GM12878 (cell line): ENCODE measurements at regions not wholly inside any gene's neighbourhood (a gene's known extent, or its start where the extent isn't known, plus 50 kb on each side); places are given as distances from the start of the nearest gene placed in this dataset.

ENCODE experiments used
- ATAC-seq: fragments of 200-7000 bp; cut with Tn5 transposase; 3 replicates; pipeline ENCODE4 v1.9.1; 2020; ENCODE audit warnings: mild to moderate bottlenecking, moderate library complexity
- BruUV-seq: library from RNA; stranded (reverse); fragments of 400-500 nt; replicated peaks from 2 replicates; lab custom pipeline; 2021; lab: Mats Ljungman, UMichigan
- CTCF ChIA-PET: fragments of 300-600 bp; sonication (Branson Sonifier 250); formaldehyde crosslinking; extraction: SDS; loops from one replicate; lab custom pipeline; 2021; ENCODE audit warnings: inconsistent platforms; lab: Yijun Ruan, JAX
- POLR2A ChIA-PET: fragments of 350-600 bp; formaldehyde crosslinking; extraction: SDS; loops from one replicate; lab custom pipeline; 2021; ENCODE audit warnings: inconsistent platforms; lab: Charles Lee
- RAD21 ChIA-PET: fragments of 300-600 bp; sonication (Branson Sonifier 250); formaldehyde crosslinking; loops from one replicate; lab custom pipeline; 2023; ENCODE audit warnings: antibody characterized with exemption; ENCODE audit not compliant: unreplicated experiment; lab: Charles Lee
- SMC1A ChIA-PET: fragments of 300-600 bp; sonication (Branson Sonifier 250); formaldehyde crosslinking; loops from one replicate; lab custom pipeline; 2023; ENCODE audit not compliant: unreplicated experiment, uncharacterized antibody; lab: Charles Lee
- DNase-seq: peaks from one replicate; pipeline ENCODE4 v3.0.0-alpha.2; 2011; ENCODE audit warnings: low read depth, low spot score
- FAIRE-seq: peaks from 3 replicates; lab custom pipeline; 2011; peaks lifted over from hg19 to GRCh38; lab: Jason Lieb, UNC
- H2AFZ ChIP-seq: 2 replicates; pipeline ENCODE4 v1.6.0; 2011; ENCODE audit warnings: low read depth, low read length, control low read depth; ENCODE audit not compliant: control insufficient read depth
- H3K27ac ChIP-seq: 2 replicates; pipeline ENCODE4 v1.5.1; 2011; ENCODE audit warnings: control low read depth; ENCODE audit not compliant: control insufficient read depth, insufficient read depth
- H3K27me3 ChIP-seq, 2 experiments: replicated peaks in 1 of 2; 2 replicates each; pipeline versions ENCODE4 v1.6.0 to v1.6.1; 2011; ENCODE audit warnings: low read length in 1 of 2; ENCODE audit not compliant: control insufficient read depth in 2 of 2, insufficient read depth in 2 of 2
- H3K36me3 ChIP-seq, 2 experiments: 2 replicates each; pipeline ENCODE4 v1.5.1; 2011; ENCODE audit warnings: low read length in 1 of 2; ENCODE audit not compliant: control insufficient read depth in 2 of 2, insufficient read depth in 2 of 2
- H3K4me1 ChIP-seq: 2 replicates; pipeline ENCODE4 v1.6.1; 2011; ENCODE audit warnings: mild to moderate bottlenecking, low read length, moderate library complexity, mixed read lengths; ENCODE audit not compliant: control insufficient read depth, insufficient read depth
- H3K4me2 ChIP-seq: 2 replicates; pipeline ENCODE4 v1.6.0; 2011; ENCODE audit warnings: control low read depth; ENCODE audit not compliant: control insufficient read depth, insufficient read depth
- H3K4me3 ChIP-seq: fragments of 200-600 bp; sonication (generic); 2 replicates; pipeline ENCODE4 v1.5.1; 2016
- H3K79me2 ChIP-seq: 2 replicates; pipeline ENCODE4 v1.6.0; 2011; ENCODE audit warnings: low read length; ENCODE audit not compliant: control insufficient read depth, insufficient read depth
- H3K9ac ChIP-seq: 2 replicates; pipeline ENCODE4 v1.8.0; 2011; ENCODE audit warnings: low read length, control low read depth, mixed read lengths; ENCODE audit not compliant: control insufficient read depth, insufficient read depth
- H3K9me3 ChIP-seq: replicated peaks from 3 replicates; pipeline ENCODE4 v1.5.1; 2011; ENCODE audit warnings: mild to moderate bottlenecking, low read length; ENCODE audit not compliant: control insufficient read depth, insufficient read depth
- H4K20me1 ChIP-seq: 2 replicates; pipeline ENCODE4 v1.6.0; 2011; ENCODE audit not compliant: control insufficient read depth, insufficient read depth
- CBFB ChIP-seq: IDR thresholded peaks from 2 replicates; pipeline ENCODE4 v1.6.1; 2016; ENCODE audit warnings: antibody characterized with exemption, low read depth
- CREB1 ChIP-seq: IDR thresholded peaks from 2 replicates; pipeline ENCODE4 v1.6.1; 2012; ENCODE audit warnings: low read depth, mild to moderate bottlenecking, inconsistent platforms
- CREM ChIP-seq: IDR thresholded peaks from 2 replicates; pipeline ENCODE4 v1.6.1; 2014; ENCODE audit warnings: antibody characterized with exemption, low read depth
- IKZF1 ChIP-seq: fragments of 450-650 bp; conservative IDR thresholded peaks from 2 replicates; pipeline ENCODE4 v1.6.1; 2017; ENCODE audit warnings: antibody characterized with exemption, mild to moderate bottlenecking
- KDM1A ChIP-seq: fragments of 200-600 bp; sonication (generic); IDR thresholded peaks from 2 replicates; pipeline ENCODE4 v1.6.1; 2016; ENCODE audit warnings: borderline replicate concordance
- MYC ChIP-seq: IDR thresholded peaks from 2 replicates; pipeline ENCODE4 v1.6.1; 2011; ENCODE audit warnings: mild to moderate bottlenecking, low read length, moderate library complexity, inconsistent platforms; ENCODE audit not compliant: insufficient read depth, insufficient replicate concordance, insufficient read length, severe bottlenecking
- NRF1 ChIP-seq: conservative IDR thresholded peaks from 2 replicates; pipeline ENCODE4 v1.6.1; 2011; ENCODE audit warnings: mild to moderate bottlenecking, low read depth, low read length, improper control_type of control experiment
- SIX5 ChIP-seq: IDR thresholded peaks from 2 replicates; pipeline ENCODE4 v1.6.1; 2011; ENCODE audit warnings: mild to moderate bottlenecking, low read depth, low read length, moderate library complexity; ENCODE audit not compliant: severe bottlenecking
- SRF ChIP-seq, 2 experiments: IDR thresholded peaks; 2 replicates each; pipeline ENCODE4 v1.6.1; 2011; ENCODE audit warnings: low read depth in 2 of 2, low read length in 2 of 2, mild to moderate bottlenecking in 1 of 2, moderate library complexity in 1 of 2
- ZNF274 ChIP-seq: IDR thresholded peaks from one replicate; pipeline ENCODE4 v1.8.0; 2011; ENCODE audit not compliant: insufficient read length, insufficient read depth
- ZSCAN29 ChIP-seq: fragments of 450-650 bp; IDR thresholded peaks from 2 replicates; pipeline ENCODE4 v1.6.1; 2017; ENCODE audit warnings: mild to moderate bottlenecking, moderate library complexity
- WGBS: methylation state at CpG from one replicate; pipeline ENCODE4 v1.1.6; 2016; ENCODE audit warnings: low lambda C conversion rate; ENCODE audit not compliant: insufficient replicate concordance, insufficient coverage; ENCODE audit errors: missing lambda C conversion rate; 5-methylcytosine and 5-hydroxymethylcytosine counted together
- in situ Hi-C: fragments of 300-500 bp; cut with MboI; formaldehyde crosslinking; loops from 9 replicates; pipeline ENCODE4 v1.14.3; 2018; ENCODE audit warnings: mixed read lengths
- intact Hi-C: fragments of 100-400 bp; cut with micrococcal nuclease; formaldehyde crosslinking; loops from one replicate; pipeline ENCODE4 v1.14.2; 2022; ENCODE audit not compliant: unreplicated experiment
- TF ChIP-seq, protein P1 (sequence below): fragments of 150-350 bp; IDR thresholded peaks from 2 replicates; pipeline ENCODE4 v1.6.1; 2014; ENCODE audit warnings: mild to moderate bottlenecking, low read depth, low read length
- TF ChIP-seq, protein P2 (sequence below): fragments of 450-650 bp; formaldehyde crosslinking; IDR thresholded peaks from 2 replicates; pipeline ENCODE4 v1.4.0; 2020; ENCODE audit warnings: mild to moderate bottlenecking, moderate library complexity

DNA sequence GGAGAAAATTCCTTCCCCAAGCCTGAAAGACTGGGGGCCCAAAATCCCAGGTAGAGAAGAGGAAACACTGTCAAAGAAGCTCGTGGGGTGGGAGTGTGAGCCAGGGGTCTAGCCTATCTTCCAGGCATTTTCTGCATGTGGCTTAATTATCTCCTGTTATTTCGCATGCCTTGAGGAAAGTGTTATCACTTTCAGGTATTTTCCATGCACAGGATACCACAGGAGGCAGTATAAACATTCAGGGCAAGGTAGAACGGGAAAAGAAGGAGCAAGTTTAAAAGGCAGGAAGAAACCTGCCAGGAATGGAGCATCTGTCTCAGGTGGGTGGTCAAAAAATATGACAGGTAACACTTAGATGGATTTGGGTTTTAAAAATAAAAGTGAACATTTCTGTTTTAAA lies 575.3 kb upstream of the ZNF385D start (continued):
- no peak for TF ChIP-seq SRF (IDR thresholded peaks at IDR 0.05; ENCODE audit: low read depth in 2 of 2, low read length in 2 of 2)

DNA sequence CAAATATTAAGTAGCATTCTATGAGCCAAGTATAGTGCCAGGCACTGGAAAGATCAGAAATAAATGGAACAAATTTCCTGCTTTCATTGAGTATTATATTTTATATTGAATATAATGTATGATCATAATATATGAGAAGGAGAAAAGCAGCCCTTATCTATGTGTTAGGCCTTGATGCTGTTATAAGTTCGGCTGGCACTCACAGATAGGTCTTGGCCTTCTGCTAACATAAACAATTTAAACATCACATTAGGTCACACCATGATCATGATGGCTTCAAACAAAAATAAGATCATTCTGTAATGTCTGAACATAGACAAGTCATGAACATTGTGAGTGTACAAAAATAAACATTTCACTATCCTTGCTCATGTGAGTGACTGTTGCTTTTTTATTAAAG lies 584.0 kb upstream of the ZNF385D start:
- TF ChIP-seq, protein P1, sequence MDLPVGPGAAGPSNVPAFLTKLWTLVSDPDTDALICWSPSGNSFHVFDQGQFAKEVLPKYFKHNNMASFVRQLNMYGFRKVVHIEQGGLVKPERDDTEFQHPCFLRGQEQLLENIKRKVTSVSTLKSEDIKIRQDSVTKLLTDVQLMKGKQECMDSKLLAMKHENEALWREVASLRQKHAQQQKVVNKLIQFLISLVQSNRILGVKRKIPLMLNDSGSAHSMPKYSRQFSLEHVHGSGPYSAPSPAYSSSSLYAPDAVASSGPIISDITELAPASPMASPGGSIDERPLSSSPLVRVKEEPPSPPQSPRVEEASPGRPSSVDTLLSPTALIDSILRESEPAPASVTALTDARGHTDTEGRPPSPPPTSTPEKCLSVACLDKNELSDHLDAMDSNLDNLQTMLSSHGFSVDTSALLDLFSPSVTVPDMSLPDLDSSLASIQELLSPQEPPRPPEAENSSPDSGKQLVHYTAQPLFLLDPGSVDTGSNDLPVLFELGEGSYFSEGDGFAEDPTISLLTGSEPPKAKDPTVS, result no peak
- no peak for TF ChIP-seq NRF1
- no peak for TF ChIP-seq IKZF1
- no peak for TF ChIP-seq SIX5
- no peak for TF ChIP-seq ZNF274
- no peak for TF ChIP-seq MYC
- no peak for TF ChIP-seq ZSCAN29
- no peak for TF ChIP-seq CREM
- TF ChIP-seq CBFB, result no peak
- no peak for TF ChIP-seq KDM1A
- TF ChIP-seq CREB1, result no peak
- TF ChIP-seq, protein P2, sequence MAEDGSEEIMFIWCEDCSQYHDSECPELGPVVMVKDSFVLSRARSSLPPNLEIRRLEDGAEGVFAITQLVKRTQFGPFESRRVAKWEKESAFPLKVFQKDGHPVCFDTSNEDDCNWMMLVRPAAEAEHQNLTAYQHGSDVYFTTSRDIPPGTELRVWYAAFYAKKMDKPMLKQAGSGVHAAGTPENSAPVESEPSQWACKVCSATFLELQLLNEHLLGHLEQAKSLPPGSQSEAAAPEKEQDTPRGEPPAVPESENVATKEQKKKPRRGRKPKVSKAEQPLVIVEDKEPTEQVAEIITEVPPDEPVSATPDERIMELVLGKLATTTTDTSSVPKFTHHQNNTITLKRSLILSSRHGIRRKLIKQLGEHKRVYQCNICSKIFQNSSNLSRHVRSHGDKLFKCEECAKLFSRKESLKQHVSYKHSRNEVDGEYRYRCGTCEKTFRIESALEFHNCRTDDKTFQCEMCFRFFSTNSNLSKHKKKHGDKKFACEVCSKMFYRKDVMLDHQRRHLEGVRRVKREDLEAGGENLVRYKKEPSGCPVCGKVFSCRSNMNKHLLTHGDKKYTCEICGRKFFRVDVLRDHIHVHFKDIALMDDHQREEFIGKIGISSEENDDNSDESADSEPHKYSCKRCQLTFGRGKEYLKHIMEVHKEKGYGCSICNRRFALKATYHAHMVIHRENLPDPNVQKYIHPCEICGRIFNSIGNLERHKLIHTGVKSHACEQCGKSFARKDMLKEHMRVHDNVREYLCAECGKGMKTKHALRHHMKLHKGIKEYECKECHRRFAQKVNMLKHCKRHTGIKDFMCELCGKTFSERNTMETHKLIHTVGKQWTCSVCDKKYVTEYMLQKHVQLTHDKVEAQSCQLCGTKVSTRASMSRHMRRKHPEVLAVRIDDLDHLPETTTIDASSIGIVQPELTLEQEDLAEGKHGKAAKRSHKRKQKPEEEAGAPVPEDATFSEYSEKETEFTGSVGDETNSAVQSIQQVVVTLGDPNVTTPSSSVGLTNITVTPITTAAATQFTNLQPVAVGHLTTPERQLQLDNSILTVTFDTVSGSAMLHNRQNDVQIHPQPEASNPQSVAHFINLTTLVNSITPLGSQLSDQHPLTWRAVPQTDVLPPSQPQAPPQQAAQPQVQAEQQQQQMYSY (CRISPR knock-in tag), result no peak
- Histone ChIP-seq H2AFZ (no peak overlapping the region), H3K9me3 (no peaks in the 10 kb centered on the region), H3K79me2 (no peaks in the 10 kb centered on the region), H3K9ac (no peak overlapping the region), H3K4me2 (no peak overlapping the region), H3K4me3 (no peak overlapping the region), H3K4me1 (no peaks in the 10 kb centered on the region), H3K27me3 (no peaks in the 10 kb centered on the region), H3K27ac (no peak overlapping the region), H3K36me3 (no peaks in the 10 kb centered on the region), H4K20me1 (no peaks in the 10 kb centered on the region)
- WGBS, result 26% methylated on average over 1 of the region's 1 CpG
- FAIRE-seq, result no peak
- CTCF ChIA-PET, result interaction anchor here (1.6 kb wide), 1 partner anchor 24 kb away, joined by 4 read pairs; no protein-coding TSS in a partner anchor
- RAD21 ChIA-PET, result no interaction called here
- POLR2A ChIA-PET, result no interaction called here
- SMC1A ChIA-PET, result no interaction called here
- intact Hi-C loops (no loop called here), in situ Hi-C loops (no loop called here)
- no TSS peak for BruUV-seq
- no peak for DNase-seq
- ATAC-seq, result no peak
